KOPT-K1 (cell line): ENCODE measurements at regions not wholly inside any gene's neighbourhood (a gene's known extent, or its start where the extent isn't known, plus 50 kb on each side); places are given as distances from the start of the nearest gene placed in this dataset.
"Not testable (repeated sequence)": the region's sequence is repeated elsewhere in the genome, so short reads cannot be mapped to it uniquely, and the experiment has no call there.

Experiments
- H3K27ac ChIP-seq: fragments of 200-600 bp; sonication (generic); 2 replicates; pipeline ENCODE4 v1.5.1; 2016; ENCODE audit warnings: antibody characterized with exemption, mild to moderate bottlenecking, low read depth, low read length; ENCODE audit not compliant: poor library complexity, severe bottlenecking
- H3K36me3 ChIP-seq: fragments of 200-600 bp; sonication (generic); 2 replicates; pipeline ENCODE4 v1.5.1; 2017; ENCODE audit warnings: antibody characterized with exemption, mild to moderate bottlenecking, low read length, moderate library complexity; ENCODE audit not compliant: insufficient read depth
- H3K9me3 ChIP-seq: fragments of 200-600 bp; sonication (generic); 2 replicates; pipeline ENCODE4 v1.5.1; 2017; ENCODE audit warnings: antibody characterized with exemption, low read length, mild to moderate bottlenecking; ENCODE audit not compliant: insufficient read depth, poor library complexity, severe bottlenecking

GRCh38 chr12:131494741-131495524, 216.0 kb upstream of the SFSWAP start:
- Histone ChIP-seq H3K9me3 (no peaks in the 10 kb centered on the region), H3K27ac (no peak overlapping the region), H3K36me3 (no peaks in the 10 kb centered on the region)

GRCh38 chr12:131497966-131498365, 212.9 kb upstream of the SFSWAP start:
- H3K9me3 ChIP-seq: no peaks in the 10 kb centered on the region
- no peaks in the 10 kb centered on the region for H3K36me3 ChIP-seq
- H3K27ac ChIP-seq: no peak overlapping the region

- Histone ChIP-seq H3K27ac (no peak overlapping the region), H3K9me3 (no peaks in the 10 kb centered on the region), H3K36me3 (no peaks in the 10 kb centered on the region)
Measured at GRCh38 chr12:131499160-131499863, 211.6 kb upstream of the SFSWAP start.

GRCh38 chr12:131499864-131500190, 211.1 kb upstream of the SFSWAP start:
- Histone ChIP-seq H3K27ac (no peak overlapping the region), H3K9me3 (no peaks in the 10 kb centered on the region), H3K36me3 (no peaks in the 10 kb centered on the region)

- Histone ChIP-seq H3K9me3 (no peaks in the 10 kb centered on the region), H3K36me3 (no peaks in the 10 kb centered on the region), H3K27ac (no peak overlapping the region)
Measured at GRCh38 chr12:131500564-131500963, 210.3 kb upstream of the SFSWAP start.

GRCh38 chr12:131505561-131505960, 205.3 kb upstream of the SFSWAP start:
- no peaks in the 10 kb centered on the region for H3K36me3 ChIP-seq
- no peak overlapping the region for H3K27ac ChIP-seq
- no peaks in the 10 kb centered on the region for H3K9me3 ChIP-seq

GRCh38 chr12:131506426-131506825, 204.5 kb upstream of the SFSWAP start:
- no peaks in the 10 kb centered on the region for H3K36me3 ChIP-seq
- no peaks in the 10 kb centered on the region for H3K9me3 ChIP-seq
- no peak overlapping the region for H3K27ac ChIP-seq

- no peaks in the 10 kb centered on the region for H3K9me3 ChIP-seq
- H3K27ac ChIP-seq: no peak overlapping the region
- no peaks in the 10 kb centered on the region for H3K36me3 ChIP-seq
Measured at GRCh38 chr12:131507094-131507493, 203.8 kb upstream of the SFSWAP start.

GRCh38 chr12:131507881-131508280, 203.0 kb upstream of the SFSWAP start:
- Histone ChIP-seq H3K27ac (no peak overlapping the region), H3K36me3 (no peaks in the 10 kb centered on the region), H3K9me3 (no peaks in the 10 kb centered on the region)

- Histone ChIP-seq H3K27ac (no peak overlapping the region), H3K9me3 (no peaks in the 10 kb centered on the region), H3K36me3 (no peaks in the 10 kb centered on the region)
Measured at GRCh38 chr12:131509701-131510100, 201.2 kb upstream of the SFSWAP start.

- no peak overlapping the region for H3K27ac ChIP-seq
Measured at GRCh38 chr12:131510431-131510830, 200.5 kb upstream of the SFSWAP start.

GRCh38 chr12:131511391-131511802, 199.5 kb upstream of the SFSWAP start:
- Histone ChIP-seq H3K9me3 (no peaks in the 10 kb centered on the region), H3K36me3 (no peaks in the 10 kb centered on the region), H3K27ac (no peak overlapping the region)

More at GRCh38 chr12:131510431-131510830, 200.5 kb upstream of the SFSWAP start:
- no peaks in the 10 kb centered on the region for H3K9me3 ChIP-seq
- H3K36me3 ChIP-seq: no peaks in the 10 kb centered on the region

- Histone ChIP-seq H3K27ac (no peak overlapping the region), H3K36me3 (no peaks in the 10 kb centered on the region), H3K9me3 (no peaks in the 10 kb centered on the region)
Measured at GRCh38 chr12:131511803-131512561, 198.9 kb upstream of the SFSWAP start.

- Histone ChIP-seq H3K9me3 (no peaks in the 10 kb centered on the region), H3K36me3 (no peaks in the 10 kb centered on the region), H3K27ac (no peak overlapping the region)
Measured at GRCh38 chr12:131513606-131514005, 197.3 kb upstream of the SFSWAP start.

GRCh38 chr12:131520553-131520952, 190.3 kb upstream of the SFSWAP start:
- not testable (repeated sequence) for H3K27ac ChIP-seq, H3K9me3 ChIP-seq

More at GRCh38 chr12:131520553-131520952, 190.3 kb upstream of the SFSWAP start:
- not testable (repeated sequence) for H3K36me3 ChIP-seq
